Stimulated activated effector memory CD8-positive, alpha-beta T cell treated with anti-CD3 and anti-CD28 coated beads, Interleukin-12 subunit alpha, Interleukin-12 subunit beta, amount 100 ng/mL, for 72 hours (primary cell): ENCODE measurements at regions not wholly inside any gene's neighbourhood (a gene's known extent, or its start where the extent isn't known, plus 50 kb on each side); places are given as distances from the start of the nearest gene placed in this dataset.
"Not testable (repeated sequence)": the region's sequence is repeated elsewhere in the genome, so short reads cannot be mapped to it uniquely, and the experiment has no call there.

ENCODE experiments used
- ATAC-seq: fragments of 150-1000 bp; cut with Tn5 transposase; 2 replicates; pipeline ENCODE4 v1.10.0; 2021
- DNase-seq, 2 donors: peaks; one replicate each; pipeline ENCODE4 v3.0.0; 2021 to 2022; ENCODE audit warnings: low spot score in 2 of 2
- H3K27ac Mint-ChIP-seq: one replicate; pipeline ENCODE4 v1.8.0; 2022; ENCODE audit warnings: mild to moderate bottlenecking, mixed read lengths
- H3K36me3 Mint-ChIP-seq: one replicate; pipeline ENCODE4 v1.8.0; 2022; ENCODE audit warnings: mild to moderate bottlenecking, mixed read lengths
- H3K4me1 Mint-ChIP-seq: one replicate; pipeline ENCODE4 v1.8.0; 2022; ENCODE audit warnings: mixed read lengths
- H3K4me3 Mint-ChIP-seq: one replicate; pipeline ENCODE4 v1.8.0; 2022; ENCODE audit warnings: mild to moderate bottlenecking, mixed read lengths
- H3K9me3 Mint-ChIP-seq: one replicate; pipeline ENCODE4 v1.8.0; 2022; ENCODE audit warnings: mixed read lengths

DNA sequence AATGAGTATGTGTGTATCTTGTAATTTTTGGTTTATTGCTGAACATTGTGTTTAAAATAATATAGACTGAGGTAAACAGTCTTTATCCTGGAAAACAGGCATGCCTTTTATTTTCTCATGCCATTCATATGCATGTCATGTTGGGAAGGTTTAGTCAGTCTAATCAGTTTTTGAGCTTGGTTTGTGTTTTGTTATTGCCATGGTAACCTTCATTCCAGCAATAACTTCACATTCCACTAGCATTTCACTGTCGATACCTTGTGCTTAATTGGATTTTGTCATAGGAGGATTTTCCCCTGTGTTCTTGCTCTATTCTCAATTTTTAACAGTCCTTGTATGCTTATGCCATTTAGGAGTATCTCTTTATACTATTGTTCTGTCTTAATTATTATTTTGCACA, 140.4 kb downstream of the SPDYE17 start:
- not testable (repeated sequence) for DNase-seq, H3K36me3 Mint-ChIP-seq, H3K9me3 Mint-ChIP-seq

DNA sequence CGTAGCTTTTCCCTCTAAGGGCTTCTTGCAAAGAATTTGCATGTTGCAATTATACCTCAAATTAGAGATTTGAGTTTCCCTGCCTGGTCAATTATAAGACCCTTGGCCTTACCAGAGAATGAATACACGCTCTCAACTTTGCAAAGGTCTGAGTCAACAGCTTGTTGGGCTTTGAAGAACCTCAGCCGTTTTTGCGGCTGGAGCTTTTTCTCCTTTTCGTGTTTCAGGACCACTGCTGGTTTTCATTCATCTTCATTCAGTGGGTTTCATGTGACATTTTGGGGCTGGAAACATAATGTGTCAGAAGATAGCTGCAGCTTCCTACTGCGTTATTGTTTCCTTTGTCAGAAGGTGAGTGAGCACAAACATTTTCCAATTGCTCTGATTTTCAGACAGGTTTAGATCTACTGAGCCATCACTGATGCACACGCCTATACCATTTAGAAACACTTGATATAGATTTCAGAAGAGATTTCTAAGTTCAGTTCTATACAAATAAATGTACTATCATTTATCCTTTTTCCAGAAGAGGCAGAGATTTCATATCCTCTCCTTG, 152.3 kb downstream of the SPDYE17 start:
- not testable (repeated sequence) for H3K4me3 Mint-ChIP-seq, H3K27ac Mint-ChIP-seq, DNase-seq, H3K36me3 Mint-ChIP-seq, H3K9me3 Mint-ChIP-seq, H3K4me1 Mint-ChIP-seq
- peak; percentile 37 for ATAC-seq

More for the DNA sequence above, 140.4 kb downstream of the SPDYE17 start:
- H3K4me3 Mint-ChIP-seq, ATAC-seq, H3K4me1 Mint-ChIP-seq, H3K27ac Mint-ChIP-seq: not testable (repeated sequence)

DNA sequence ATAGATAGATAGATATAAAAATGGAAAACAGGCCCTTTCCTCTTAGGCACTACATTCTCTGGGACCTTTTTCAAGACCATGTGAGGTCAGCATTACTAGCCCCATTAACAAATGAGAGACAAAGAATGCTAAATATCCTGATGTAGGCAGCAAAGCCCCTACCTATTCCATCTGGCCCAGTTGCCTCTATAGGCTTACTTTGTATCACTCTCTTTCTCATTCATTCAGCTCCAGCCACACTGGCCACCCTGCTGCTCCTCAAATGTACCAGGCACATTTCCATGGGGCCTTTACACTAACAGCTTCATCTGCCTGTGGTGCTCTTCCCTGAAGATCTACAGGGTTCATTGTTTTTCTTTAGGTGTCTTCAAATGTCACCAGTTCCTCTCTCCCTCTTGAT, 156.4 kb downstream of the SPDYE17 start:
- H3K36me3 Mint-ChIP-seq, H3K9me3 Mint-ChIP-seq, DNase-seq, H3K27ac Mint-ChIP-seq, ATAC-seq, H3K4me1 Mint-ChIP-seq, H3K4me3 Mint-ChIP-seq: not testable (repeated sequence)

GRCh38 chr7:76870504-76870808, 161.7 kb downstream of the SPDYE17 start:
- H3K36me3 Mint-ChIP-seq, H3K4me1 Mint-ChIP-seq, H3K9me3 Mint-ChIP-seq, DNase-seq, ATAC-seq, H3K27ac Mint-ChIP-seq, H3K4me3 Mint-ChIP-seq: not testable (repeated sequence)

DNA sequence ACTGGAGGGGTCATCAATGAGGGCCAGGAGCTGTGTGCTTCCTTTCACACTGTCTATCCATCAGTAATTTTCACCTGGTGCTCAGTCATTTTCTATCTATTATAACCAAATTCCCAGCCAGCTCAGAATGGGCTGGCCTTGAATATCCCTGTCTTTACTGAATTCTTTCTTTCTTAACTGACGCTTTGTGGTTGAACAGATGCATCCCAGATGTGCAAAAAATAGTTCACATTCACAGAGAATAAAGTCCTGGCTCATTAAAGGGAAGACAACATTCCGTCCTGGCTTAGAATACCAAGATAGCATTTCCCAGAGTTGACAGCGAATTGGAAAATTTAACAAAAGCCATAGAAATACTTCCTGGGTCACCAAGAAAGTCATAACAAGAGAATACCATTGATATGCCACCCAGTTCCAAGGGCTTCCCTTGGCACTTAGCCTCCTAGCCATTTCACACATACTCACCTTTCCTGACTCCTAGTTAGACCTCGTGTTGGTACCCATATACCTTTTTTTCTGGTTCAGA, 164.7 kb downstream of the SPDYE17 start:
- H3K9me3 Mint-ChIP-seq, ATAC-seq, H3K36me3 Mint-ChIP-seq, H3K4me1 Mint-ChIP-seq, H3K4me3 Mint-ChIP-seq, H3K27ac Mint-ChIP-seq, DNase-seq: not testable (repeated sequence)

GRCh38 chr7:76863150-76863773, 168.9 kb downstream of the SPDYE17 start:
- not testable (repeated sequence) for H3K27ac Mint-ChIP-seq, H3K9me3 Mint-ChIP-seq, H3K4me1 Mint-ChIP-seq, H3K4me3 Mint-ChIP-seq, DNase-seq, ATAC-seq, H3K36me3 Mint-ChIP-seq

- not testable (repeated sequence) for H3K27ac Mint-ChIP-seq, H3K36me3 Mint-ChIP-seq, H3K4me3 Mint-ChIP-seq, ATAC-seq, DNase-seq, H3K9me3 Mint-ChIP-seq, H3K4me1 Mint-ChIP-seq
These were observed 169.9 kb downstream of the SPDYE17 start for GRCh38 chr7:76862241-76862640.

DNA sequence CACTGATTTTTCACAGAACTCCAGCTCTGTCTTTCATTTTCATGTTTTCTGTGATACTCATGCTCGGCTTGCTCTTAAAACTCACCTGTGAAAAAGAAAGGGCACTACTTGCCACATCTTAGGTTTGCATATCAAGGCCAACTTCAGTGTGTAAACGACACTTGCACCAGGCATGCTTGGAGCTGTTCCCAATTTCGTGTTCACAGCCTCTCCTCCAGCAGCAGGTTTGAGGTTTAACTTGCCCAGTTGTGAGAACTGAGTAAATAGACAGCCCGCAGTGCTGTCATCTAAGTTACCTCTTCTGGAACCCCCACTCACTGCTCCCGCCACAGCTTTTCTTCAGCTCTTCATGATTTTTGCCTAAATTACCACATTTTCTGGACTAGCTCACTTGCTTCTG, 172.2 kb downstream of the SPDYE17 start:
- not testable (repeated sequence) for ATAC-seq, H3K36me3 Mint-ChIP-seq, H3K4me3 Mint-ChIP-seq, H3K9me3 Mint-ChIP-seq, DNase-seq, H3K4me1 Mint-ChIP-seq, H3K27ac Mint-ChIP-seq

DNA sequence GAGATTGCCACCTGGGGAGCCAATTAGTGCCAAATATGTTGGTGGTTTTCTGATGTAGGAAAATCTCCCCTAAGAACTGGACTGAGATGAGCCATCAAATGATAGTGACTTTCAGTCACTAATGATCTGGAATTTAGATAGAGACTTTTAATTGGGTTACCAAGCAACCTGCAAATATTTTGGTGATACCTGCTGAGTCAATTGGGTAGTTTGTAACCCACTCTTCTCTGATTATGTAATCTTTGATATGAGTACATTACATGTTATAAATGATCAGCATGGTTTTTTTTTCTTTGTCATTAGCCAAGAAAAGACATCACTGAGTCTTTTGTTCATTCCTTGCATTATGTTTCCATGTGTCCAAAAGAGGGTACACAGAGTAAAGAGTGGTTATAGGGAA, 177.5 kb downstream of the SPDYE17 start:
- peak; percentile 51 for ATAC-seq
- not testable (repeated sequence) for H3K36me3 Mint-ChIP-seq, H3K4me1 Mint-ChIP-seq, DNase-seq, H3K4me3 Mint-ChIP-seq, H3K9me3 Mint-ChIP-seq, H3K27ac Mint-ChIP-seq

GRCh38 chr7:76852787-76853584, 179.2 kb downstream of the SPDYE17 start:
- not testable (repeated sequence) for H3K9me3 Mint-ChIP-seq, DNase-seq

GRCh38 chr7:76852362-76852761, 179.8 kb downstream of the SPDYE17 start:
- H3K4me3 Mint-ChIP-seq, H3K36me3 Mint-ChIP-seq, H3K27ac Mint-ChIP-seq, H3K4me1 Mint-ChIP-seq, ATAC-seq, DNase-seq, H3K9me3 Mint-ChIP-seq: not testable (repeated sequence)

More at GRCh38 chr7:76852787-76853584, 179.2 kb downstream of the SPDYE17 start:
- H3K27ac Mint-ChIP-seq, ATAC-seq, H3K36me3 Mint-ChIP-seq, H3K4me1 Mint-ChIP-seq, H3K4me3 Mint-ChIP-seq: not testable (repeated sequence)

GRCh38 chr7:76851617-76852016, 180.5 kb downstream of the SPDYE17 start:
- H3K27ac Mint-ChIP-seq: not testable (repeated sequence)

DNA sequence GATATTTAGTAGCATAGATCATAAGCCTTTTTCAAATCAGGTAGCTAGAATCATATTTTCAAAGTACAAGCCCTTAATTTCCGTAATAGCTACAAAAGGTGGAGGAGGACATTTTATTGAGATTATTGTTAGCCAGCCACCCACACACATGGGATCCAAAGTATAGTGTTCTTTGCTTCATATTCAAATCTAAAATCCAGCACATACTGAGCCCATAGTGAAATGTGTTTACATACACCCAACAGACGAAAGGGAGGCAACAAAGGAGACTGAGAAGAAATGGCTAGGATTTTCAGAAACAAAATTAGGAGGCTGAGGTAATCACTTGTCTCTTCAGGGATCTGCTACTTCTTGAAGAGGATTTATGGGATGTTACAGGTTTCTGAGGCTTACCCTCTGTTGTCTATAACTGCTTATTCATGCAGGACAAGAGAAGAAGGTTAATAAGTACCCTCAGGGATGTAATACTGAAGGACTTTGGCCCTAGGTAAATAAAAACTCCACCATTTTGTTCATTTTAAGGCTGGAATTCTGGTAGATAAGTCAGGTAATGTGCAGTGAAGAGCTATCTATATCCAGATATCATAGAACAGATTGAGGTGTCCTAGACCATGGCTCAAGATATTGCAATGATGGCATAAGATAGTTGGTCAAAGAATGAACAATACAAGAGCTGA, 182.1 kb downstream of the SPDYE17 start:
- not testable (repeated sequence) for H3K27ac Mint-ChIP-seq, H3K4me3 Mint-ChIP-seq, ATAC-seq, DNase-seq, H3K9me3 Mint-ChIP-seq, H3K36me3 Mint-ChIP-seq, H3K4me1 Mint-ChIP-seq

More at GRCh38 chr7:76851617-76852016, 180.5 kb downstream of the SPDYE17 start:
- H3K9me3 Mint-ChIP-seq, H3K4me3 Mint-ChIP-seq, ATAC-seq, H3K36me3 Mint-ChIP-seq, H3K4me1 Mint-ChIP-seq, DNase-seq: not testable (repeated sequence)

GRCh38 chr7:76839879-76840278, 192.3 kb downstream of the SPDYE17 start:
- H3K9me3 Mint-ChIP-seq, ATAC-seq, H3K4me1 Mint-ChIP-seq, H3K4me3 Mint-ChIP-seq, DNase-seq, H3K27ac Mint-ChIP-seq, H3K36me3 Mint-ChIP-seq: not testable (repeated sequence)

DNA sequence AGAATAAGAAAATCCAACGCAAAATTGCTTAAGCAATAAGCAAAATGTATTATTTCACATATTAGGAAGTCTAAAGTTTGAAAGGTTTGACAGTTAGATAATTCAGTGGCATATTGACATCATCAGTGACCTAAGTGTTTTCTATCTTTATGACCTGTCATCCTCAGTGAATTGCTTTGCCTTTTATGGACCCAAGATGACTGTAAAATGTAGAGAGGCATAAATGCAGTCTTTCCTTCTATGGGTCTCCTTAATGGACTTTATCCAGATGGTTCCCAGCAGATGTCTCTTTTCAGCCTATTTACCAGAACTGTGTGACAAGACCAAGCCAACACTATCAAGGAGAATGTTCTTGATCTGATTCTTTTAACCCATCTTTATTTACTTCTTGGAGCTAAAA, 192.9 kb downstream of the SPDYE17 start:
- not testable (repeated sequence) for H3K4me1 Mint-ChIP-seq, H3K4me3 Mint-ChIP-seq, H3K27ac Mint-ChIP-seq, H3K36me3 Mint-ChIP-seq, ATAC-seq, DNase-seq, H3K9me3 Mint-ChIP-seq
